ENCODE measurements at regions not wholly inside any gene's neighbourhood (a gene's known extent, or its start where the extent isn't known, plus 50 kb on each side); places are given as distances from the start of the nearest gene placed in this dataset.
"Not testable (repeated sequence)": the region's sequence is repeated elsewhere in the genome, so short reads cannot be mapped to it uniquely, and the experiment has no call there.

GRCh38 chr13:61500176-61500575 lies 84.5 kb upstream of the PCDH20 start:
- H3K27me3 ChIP-seq (ENCODE audit: insufficient read depth, low read length): no peaks in the 10 kb centered on the region
- H3K4me1 ChIP-seq (ENCODE audit: insufficient read depth, low read length): no peaks in the 10 kb centered on the region
- no peaks in the 10 kb centered on the region for H4K20me1 ChIP-seq (ENCODE audit: insufficient read depth, low read length)
- no peak for DNase-seq (ENCODE audit: insufficient read length, low spot score, missing footprints)
- H3K9me3 ChIP-seq (ENCODE audit: low read depth, low read length): no peaks in the 10 kb centered on the region
- no peaks in the 10 kb centered on the region for H3K79me2 ChIP-seq (ENCODE audit: insufficient read depth, low read length)
- no peak overlapping the region for H3K27ac ChIP-seq (ENCODE audit: low read depth, low read length)
- H3K4me3 ChIP-seq (ENCODE audit: insufficient read depth, low read length): no peak overlapping the region
- no peak overlapping the region for H3K4me2 ChIP-seq (ENCODE audit: insufficient read depth, low read length)
- no peak for TF ChIP-seq CTCF (IDR thresholded peaks at IDR 0.05; ENCODE audit: extremely low read depth, low read depth, low read length)
- no peaks in the 10 kb centered on the region for H3K36me3 ChIP-seq (ENCODE audit: insufficient read depth, low read length)
- H2AFZ ChIP-seq (ENCODE audit: low read length): no peak overlapping the region

DNA sequence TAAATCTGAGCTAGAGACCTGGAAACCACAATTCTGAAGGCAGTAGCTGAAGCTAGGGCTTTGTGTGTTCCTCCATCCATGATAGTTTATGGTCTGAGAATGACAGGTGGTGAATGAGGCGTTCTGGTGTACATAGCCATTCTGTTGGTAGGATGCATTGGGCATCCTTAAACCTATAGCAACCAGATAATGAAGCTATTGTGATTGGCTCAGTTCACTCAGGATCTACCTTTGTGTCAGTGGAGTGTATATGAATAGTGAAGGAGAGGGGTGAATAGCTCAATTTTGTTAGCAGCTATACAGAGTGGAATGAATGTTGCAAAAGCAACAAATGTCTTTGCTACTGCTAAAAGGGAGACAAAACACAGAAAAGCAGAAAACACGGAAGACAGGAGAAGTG lies 80.0 kb upstream of the PCDH20 start:
- no peaks in the 10 kb centered on the region for H3K9me3 ChIP-seq (ENCODE audit: low read depth, low read length)
- no peaks in the 10 kb centered on the region for H4K20me1 ChIP-seq (ENCODE audit: insufficient read depth, low read length)
- no peaks in the 10 kb centered on the region for H3K36me3 ChIP-seq (ENCODE audit: insufficient read depth, low read length)
- H2AFZ ChIP-seq (ENCODE audit: low read length): no peak overlapping the region
- H3K4me3 ChIP-seq (ENCODE audit: insufficient read depth, low read length): no peak overlapping the region
- no peaks in the 10 kb centered on the region for H3K27me3 ChIP-seq (ENCODE audit: insufficient read depth, low read length)
- H3K27ac ChIP-seq (ENCODE audit: low read depth, low read length): no peak overlapping the region
- TF ChIP-seq CTCF (IDR thresholded peaks at IDR 0.05; ENCODE audit: extremely low read depth, low read depth, low read length): no peak
- H3K79me2 ChIP-seq (ENCODE audit: insufficient read depth, low read length): no peaks in the 10 kb centered on the region
- H3K4me2 ChIP-seq (ENCODE audit: insufficient read depth, low read length): no peak overlapping the region
- no peaks in the 10 kb centered on the region for H3K4me1 ChIP-seq (ENCODE audit: insufficient read depth, low read length)
- no peak for DNase-seq (ENCODE audit: insufficient read length, low spot score, missing footprints)

GRCh38 chr13:61493556-61493955 lies 77.9 kb upstream of the PCDH20 start:
- H3K4me1 ChIP-seq (ENCODE audit: insufficient read depth, low read length); H4K20me1 ChIP-seq (ENCODE audit: insufficient read depth, low read length); H3K27me3 ChIP-seq (ENCODE audit: insufficient read depth, low read length); H3K4me2 ChIP-seq (ENCODE audit: insufficient read depth, low read length); DNase-seq (ENCODE audit: insufficient read length, low spot score, missing footprints); H3K27ac ChIP-seq (ENCODE audit: low read depth, low read length); H2AFZ ChIP-seq (ENCODE audit: low read length); H3K79me2 ChIP-seq (ENCODE audit: insufficient read depth, low read length); H3K9me3 ChIP-seq (ENCODE audit: low read depth, low read length); H3K4me3 ChIP-seq (ENCODE audit: insufficient read depth, low read length); H3K36me3 ChIP-seq (ENCODE audit: insufficient read depth, low read length): not testable (repeated sequence)

- Histone ChIP-seq H3K27me3 (ENCODE audit: insufficient read depth, low read length) (no peaks in the 10 kb centered on the region), H3K4me3 (ENCODE audit: insufficient read depth, low read length) (no peak overlapping the region), H3K4me1 (ENCODE audit: insufficient read depth, low read length) (no peaks in the 10 kb centered on the region), H3K4me2 (ENCODE audit: insufficient read depth, low read length) (no peak overlapping the region), H3K79me2 (ENCODE audit: insufficient read depth, low read length) (no peaks in the 10 kb centered on the region), H3K36me3 (ENCODE audit: insufficient read depth, low read length) (no peaks in the 10 kb centered on the region), H4K20me1 (ENCODE audit: insufficient read depth, low read length) (no peaks in the 10 kb centered on the region), H2AFZ (ENCODE audit: low read length) (no peak overlapping the region), H3K9me3 (ENCODE audit: low read depth, low read length) (no peaks in the 10 kb centered on the region), H3K27ac (ENCODE audit: low read depth, low read length) (no peak overlapping the region)
- no peak for DNase-seq (ENCODE audit: insufficient read length, low spot score, missing footprints)
- no peak for TF ChIP-seq CTCF (IDR thresholded peaks at IDR 0.05; ENCODE audit: extremely low read depth, low read depth, low read length)
These were observed 70.8 kb upstream of the PCDH20 start for GRCh38 chr13:61486496-61486895.

All from osteoblast (primary cell).